Panc1 (cell line): ENCODE measurements at regions not wholly inside any gene's neighbourhood (a gene's known extent, or its start where the extent isn't known, plus 50 kb on each side); places are given as distances from the start of the nearest gene placed in this dataset.

Experiments used
- ATAC-seq: fragments of 200-7000 bp; cut with Tn5 transposase; 2 replicates; pipeline ENCODE4 v1.9.1; 2020; ENCODE audit warnings: mild to moderate bottlenecking, moderate library complexity
- BruUV-seq: library from RNA; stranded (reverse); fragments of 400-500 nt; replicated peaks from 2 replicates; lab custom pipeline; 2021; lab: Mats Ljungman, UMichigan
- CTCF ChIA-PET: fragments of 300-600 bp; sonication (Branson Sonifier 250); formaldehyde crosslinking; loops from one replicate; lab custom pipeline; 2022; ENCODE audit warnings: antibody characterized with exemption; lab: Charles Lee
- POLR2A ChIA-PET: fragments of 300-600 bp; sonication (Branson Sonifier 250); formaldehyde crosslinking; loops from one replicate; lab custom pipeline; 2022; ENCODE audit warnings: antibody characterized with exemption; lab: Charles Lee
- DNase-seq: peaks from one replicate; pipeline ENCODE4 v3.0.0-alpha.2; 2010; ENCODE audit warnings: low read depth, low spot score
- H3K27ac ChIP-seq: 2 replicates; pipeline ENCODE4 v1.5.1; 2011; ENCODE audit warnings: mild to moderate bottlenecking, low read length, inconsistent platforms
- H3K27me3 ChIP-seq: fragments of 200-500 bp; sonication (Bioruptor generic); 2 replicates; pipeline ENCODE4 v1.6.0; 2014; ENCODE audit warnings: low read length, inconsistent platforms; ENCODE audit not compliant: control insufficient read depth, insufficient read depth
- H3K36me3 ChIP-seq: fragments of 200-500 bp; sonication (Bioruptor generic); 2 replicates; pipeline ENCODE4 v1.5.1; 2014; ENCODE audit warnings: inconsistent platforms, mild to moderate bottlenecking, low read length, moderate library complexity; ENCODE audit not compliant: control insufficient read depth, insufficient read depth
- H3K4me1 ChIP-seq: 2 replicates; pipeline ENCODE4 v1.5.1; 2011; ENCODE audit warnings: inconsistent platforms, mild to moderate bottlenecking, low read length, moderate library complexity; ENCODE audit not compliant: control insufficient read depth, insufficient read depth
- H3K4me3 ChIP-seq, 2 experiments: 2 replicates each; pipeline ENCODE4 v1.5.1; 2011 to 2012; ENCODE audit warnings: low read depth in 2 of 2, low read length in 2 of 2, mild to moderate bottlenecking in 2 of 2, inconsistent platforms in 1 of 2, moderate library complexity in 1 of 2
- H3K9me3 ChIP-seq: fragments of 200-500 bp; sonication (Bioruptor generic); 2 replicates; pipeline ENCODE4 v1.5.1; 2014; ENCODE audit warnings: low read depth, mild to moderate bottlenecking, inconsistent platforms, low read length, moderate library complexity; ENCODE audit not compliant: control insufficient read depth, insufficient read depth
- CTCF ChIP-seq: fragments of 450-650 bp; IDR thresholded peaks from 2 replicates; pipeline ENCODE4 v1.5.1; 2017; ENCODE audit warnings: mild to moderate bottlenecking
- POLR2AphosphoS5 ChIP-seq: IDR thresholded peaks from 2 replicates; pipeline ENCODE4 v1.6.1; 2012; ENCODE audit warnings: mild to moderate bottlenecking, low read depth, low read length, moderate library complexity
- SIN3A ChIP-seq: IDR thresholded peaks from 2 replicates; pipeline ENCODE4 v1.6.1; 2012; ENCODE audit warnings: low read depth, mild to moderate bottlenecking, low read length, moderate library complexity, borderline replicate concordance; ENCODE audit not compliant: insufficient read depth
- TCF7L2 ChIP-seq: IDR thresholded peaks from 2 replicates; pipeline ENCODE4 v1.6.1; 2011; ENCODE audit warnings: mild to moderate bottlenecking, low read depth, low read length, inconsistent platforms
- in situ Hi-C: cut with HindIII; loops from 2 replicates; pipeline ENCODE4 v1.10.0; 2016; ENCODE audit warnings: low sequenced_read_pairs, low pct_unique_long_range_greater_than_20kb
- intact Hi-C: fragments of 100-400 bp; cut with micrococcal nuclease; formaldehyde crosslinking; loops from one replicate; pipeline ENCODE4 v1.10.0; 2022; ENCODE audit not compliant: unreplicated experiment
- TF ChIP-seq, protein P1 (sequence below), 2 experiments: IDR thresholded peaks; 2 replicates each; pipeline ENCODE4 v1.6.1; 2011 to 2012; ENCODE audit warnings: low read depth in 2 of 2, control low read depth in 1 of 2, low read length in 1 of 2, mild to moderate bottlenecking in 1 of 2, moderate library complexity in 1 of 2; ENCODE audit not compliant: insufficient read depth in 1 of 2

GRCh38 chr7:124219681-124220080 is 186.8 kb upstream of the TMEM229A start:
- no TSS peak for BruUV-seq
- ChIA-PET CTCF (no interaction called here), POLR2A (no interaction called here)
- intact Hi-C loops = no loop called here
- ATAC-seq = no peak
- TF ChIP-seq, protein P1, sequence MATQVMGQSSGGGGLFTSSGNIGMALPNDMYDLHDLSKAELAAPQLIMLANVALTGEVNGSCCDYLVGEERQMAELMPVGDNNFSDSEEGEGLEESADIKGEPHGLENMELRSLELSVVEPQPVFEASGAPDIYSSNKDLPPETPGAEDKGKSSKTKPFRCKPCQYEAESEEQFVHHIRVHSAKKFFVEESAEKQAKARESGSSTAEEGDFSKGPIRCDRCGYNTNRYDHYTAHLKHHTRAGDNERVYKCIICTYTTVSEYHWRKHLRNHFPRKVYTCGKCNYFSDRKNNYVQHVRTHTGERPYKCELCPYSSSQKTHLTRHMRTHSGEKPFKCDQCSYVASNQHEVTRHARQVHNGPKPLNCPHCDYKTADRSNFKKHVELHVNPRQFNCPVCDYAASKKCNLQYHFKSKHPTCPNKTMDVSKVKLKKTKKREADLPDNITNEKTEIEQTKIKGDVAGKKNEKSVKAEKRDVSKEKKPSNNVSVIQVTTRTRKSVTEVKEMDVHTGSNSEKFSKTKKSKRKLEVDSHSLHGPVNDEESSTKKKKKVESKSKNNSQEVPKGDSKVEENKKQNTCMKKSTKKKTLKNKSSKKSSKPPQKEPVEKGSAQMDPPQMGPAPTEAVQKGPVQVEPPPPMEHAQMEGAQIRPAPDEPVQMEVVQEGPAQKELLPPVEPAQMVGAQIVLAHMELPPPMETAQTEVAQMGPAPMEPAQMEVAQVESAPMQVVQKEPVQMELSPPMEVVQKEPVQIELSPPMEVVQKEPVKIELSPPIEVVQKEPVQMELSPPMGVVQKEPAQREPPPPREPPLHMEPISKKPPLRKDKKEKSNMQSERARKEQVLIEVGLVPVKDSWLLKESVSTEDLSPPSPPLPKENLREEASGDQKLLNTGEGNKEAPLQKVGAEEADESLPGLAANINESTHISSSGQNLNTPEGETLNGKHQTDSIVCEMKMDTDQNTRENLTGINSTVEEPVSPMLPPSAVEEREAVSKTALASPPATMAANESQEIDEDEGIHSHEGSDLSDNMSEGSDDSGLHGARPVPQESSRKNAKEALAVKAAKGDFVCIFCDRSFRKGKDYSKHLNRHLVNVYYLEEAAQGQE (IDR thresholded peaks at IDR 0.05; ENCODE audit: insufficient read depth in 1 of 2, low read depth in 2 of 2, low read length in 1 of 2) = no peak
- no peak for TF ChIP-seq SIN3A
- TF ChIP-seq POLR2AphosphoS5 = no peak
- TF ChIP-seq TCF7L2 = no peak
- TF ChIP-seq CTCF = no peak
- Histone ChIP-seq H3K27ac (no peak overlapping the region), H3K27me3 (no peaks in the 10 kb centered on the region), H3K36me3 (no peaks in the 10 kb centered on the region), H3K4me1 (no peaks in the 10 kb centered on the region), H3K4me3 (no peak overlapping the region), H3K9me3 (no peaks in the 10 kb centered on the region)
- in situ Hi-C loops = no loop called here
- no peak for DNase-seq

DNA sequence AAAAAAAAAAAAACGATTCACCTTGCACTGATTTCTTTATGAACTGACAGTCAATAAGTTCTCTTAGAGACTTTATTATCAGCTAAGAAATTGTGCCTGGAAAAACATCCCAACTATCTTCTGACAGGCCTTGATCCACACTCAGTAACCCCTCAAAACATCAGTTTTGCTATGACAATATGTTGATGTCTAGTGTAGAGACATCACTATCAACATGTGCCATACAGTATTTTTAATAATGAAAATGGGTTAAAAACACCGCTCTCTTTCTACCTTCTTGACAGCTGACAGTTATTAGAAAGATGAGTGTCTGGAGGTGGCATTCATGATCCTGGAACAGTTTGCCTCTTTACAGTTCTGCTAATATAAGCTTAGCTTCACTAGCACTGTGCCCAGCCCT is 175.8 kb upstream of the TMEM229A start:
- CTCF ChIA-PET = no interaction called here
- BruUV-seq = no TSS peak

More for the DNA sequence above, 175.8 kb upstream of the TMEM229A start:
- POLR2A ChIA-PET = no interaction called here
- Histone ChIP-seq H3K27me3 (no peaks in the 10 kb centered on the region), H3K4me3 (no peak overlapping the region), H3K4me1 (no peaks in the 10 kb centered on the region), H3K9me3 (no peaks in the 10 kb centered on the region), H3K27ac (no peak overlapping the region), H3K36me3 (no peaks in the 10 kb centered on the region)
- intact Hi-C loops = no loop called here
- ATAC-seq (no peak), DNase-seq (no peak)
- in situ Hi-C loops = no loop called here
- TF ChIP-seq TCF7L2 (no peak), POLR2AphosphoS5 (no peak), SIN3A (no peak), CTCF (no peak)
